ENCODE measurements at regions not wholly inside any gene's neighbourhood (a gene's known extent, or its start where the extent isn't known, plus 50 kb on each side); places are given as distances from the start of the nearest gene placed in this dataset.
"Not testable (repeated sequence)": the region's sequence is repeated elsewhere in the genome, so short reads cannot be mapped to it uniquely, and the experiment has no call there.

GRCh38 chr20:51931371-51931781 lies 129.1 kb upstream of the SALL4 start:
- intact Hi-C loops (cut with micrococcal nuclease; ENCODE audit: unreplicated experiment), result no loop called here
- ChIA-PET CTCF (ENCODE audit: unreplicated experiment) (no interaction called here), POLR2A (no interaction called here)
- H3K4me1 ChIP-seq (ENCODE audit: insufficient read depth, low read length, poor library complexity, severe bottlenecking), result no peaks in the 10 kb centered on the region
- no TSS peak for BruUV-seq (replicated peaks)
- no peaks in the 10 kb centered on the region for H3K9me3 ChIP-seq (ENCODE audit: low read length)
- H3K4me2 ChIP-seq (ENCODE audit: low read length), result no peak overlapping the region
- H3K9me2 ChIP-seq (ENCODE audit: insufficient read depth, low read length), result no peaks in the 10 kb centered on the region
- no peaks in the 10 kb centered on the region for H3K36me3 ChIP-seq (ENCODE audit: insufficient read depth, low read length)
- no peaks in the 10 kb centered on the region for H4K20me1 ChIP-seq (ENCODE audit: insufficient read depth, low read length)
- TF ChIP-seq CTCF (conservative IDR thresholded peaks at IDR 0.05; ENCODE audit: low read length), result no peak
- TF ChIP-seq EZH2phosphoT487 (IDR thresholded peaks at IDR 0.05; ENCODE audit: borderline replicate concordance, low read depth, low read length), result no peak
- no peak for DNase-seq (ENCODE audit: low spot score)
- no peak overlapping the region for H3K4me3 ChIP-seq (ENCODE audit: low read depth, low read length, poor library complexity, severe bottlenecking)
- H3K79me2 ChIP-seq (ENCODE audit: insufficient read depth, low read depth, low read length), result no peaks in the 10 kb centered on the region
- H2AFZ ChIP-seq (ENCODE audit: low read length), result no peak overlapping the region
- no peak overlapping the region for H3K27ac ChIP-seq (ENCODE audit: low read depth, low read length, poor library complexity, severe bottlenecking)

- intact Hi-C loops (cut with micrococcal nuclease; ENCODE audit: unreplicated experiment), result no loop called here
Observed at GRCh38 chr20:51930775-51931174, 128.5 kb upstream of the SALL4 start.

GRCh38 chr20:51928931-51929330 lies 126.6 kb upstream of the SALL4 start:
- Histone ChIP-seq H3K4me1 (ENCODE audit: insufficient read depth, low read length, poor library complexity, severe bottlenecking) (no peaks in the 10 kb centered on the region), H3K9me2 (ENCODE audit: insufficient read depth, low read length) (no peaks in the 10 kb centered on the region), H3K4me2 (ENCODE audit: low read length) (no peak overlapping the region), H3K36me3 (ENCODE audit: insufficient read depth, low read length) (no peaks in the 10 kb centered on the region), H3K79me2 (ENCODE audit: insufficient read depth, low read depth, low read length) (no peaks in the 10 kb centered on the region), H4K20me1 (ENCODE audit: insufficient read depth, low read length) (no peaks in the 10 kb centered on the region), H2AFZ (ENCODE audit: low read length) (no peak overlapping the region), H3K27ac (ENCODE audit: low read depth, low read length, poor library complexity, severe bottlenecking) (no peak overlapping the region), H3K9me3 (ENCODE audit: low read length) (no peaks in the 10 kb centered on the region), H3K4me3 (ENCODE audit: low read depth, low read length, poor library complexity, severe bottlenecking) (no peak overlapping the region)
- ChIA-PET CTCF (ENCODE audit: unreplicated experiment) (no interaction called here), POLR2A (interaction anchor here (0.6 to 0.7 kb wide), 2 partner anchors 144 to 332 kb away, joined by 3 to 5 read pairs; no protein-coding TSS in a partner anchor)
- no peak for TF ChIP-seq CTCF (conservative IDR thresholded peaks at IDR 0.05; ENCODE audit: low read length)
- TF ChIP-seq EZH2phosphoT487 (IDR thresholded peaks at IDR 0.05; ENCODE audit: borderline replicate concordance, low read depth, low read length), result no peak
- no peak for DNase-seq (ENCODE audit: low spot score)
- BruUV-seq (replicated peaks), result no TSS peak
- intact Hi-C loops (cut with micrococcal nuclease; ENCODE audit: unreplicated experiment), result no loop called here

More at GRCh38 chr20:51930775-51931174, 128.5 kb upstream of the SALL4 start:
- Histone ChIP-seq H3K9me3 (ENCODE audit: low read length) (no peaks in the 10 kb centered on the region), H2AFZ (ENCODE audit: low read length) (no peak overlapping the region), H3K27ac (ENCODE audit: low read depth, low read length, poor library complexity, severe bottlenecking) (no peak overlapping the region), H4K20me1 (ENCODE audit: insufficient read depth, low read length) (no peaks in the 10 kb centered on the region), H3K4me3 (ENCODE audit: low read depth, low read length, poor library complexity, severe bottlenecking) (no peak overlapping the region), H3K9me2 (ENCODE audit: insufficient read depth, low read length) (no peaks in the 10 kb centered on the region), H3K4me2 (ENCODE audit: low read length) (no peak overlapping the region), H3K79me2 (ENCODE audit: insufficient read depth, low read depth, low read length) (no peaks in the 10 kb centered on the region), H3K36me3 (ENCODE audit: insufficient read depth, low read length) (no peaks in the 10 kb centered on the region), H3K4me1 (ENCODE audit: insufficient read depth, low read length, poor library complexity, severe bottlenecking) (no peaks in the 10 kb centered on the region)
- DNase-seq (ENCODE audit: low spot score), result no peak
- TF ChIP-seq CTCF (conservative IDR thresholded peaks at IDR 0.05; ENCODE audit: low read length), result no peak
- TF ChIP-seq EZH2phosphoT487 (IDR thresholded peaks at IDR 0.05; ENCODE audit: borderline replicate concordance, low read depth, low read length), result no peak
- CTCF ChIA-PET (ENCODE audit: unreplicated experiment), result no interaction called here
- BruUV-seq (replicated peaks), result no TSS peak
- POLR2A ChIA-PET, result no interaction called here

- BruUV-seq (replicated peaks); DNase-seq (ENCODE audit: low spot score); H2AFZ ChIP-seq (ENCODE audit: low read length); H3K4me1 ChIP-seq (ENCODE audit: insufficient read depth, low read length, poor library complexity, severe bottlenecking); H4K20me1 ChIP-seq (ENCODE audit: insufficient read depth, low read length); H3K9me2 ChIP-seq (ENCODE audit: insufficient read depth, low read length); H3K4me3 ChIP-seq (ENCODE audit: low read depth, low read length, poor library complexity, severe bottlenecking); H3K4me2 ChIP-seq (ENCODE audit: low read length); intact Hi-C loops (cut with micrococcal nuclease; ENCODE audit: unreplicated experiment); CTCF ChIA-PET (ENCODE audit: unreplicated experiment); H3K79me2 ChIP-seq (ENCODE audit: insufficient read depth, low read depth, low read length); H3K9me3 ChIP-seq (ENCODE audit: low read length); H3K36me3 ChIP-seq (ENCODE audit: insufficient read depth, low read length); H3K27ac ChIP-seq (ENCODE audit: low read depth, low read length, poor library complexity, severe bottlenecking): not testable (repeated sequence)
- POLR2A ChIA-PET, result interaction anchor here (0.7 kb wide), 1 partner anchor 8 kb away, joined by 3 read pairs; no protein-coding TSS in a partner anchor
Observed at GRCh38 chr20:51927970-51928369, 125.6 kb upstream of the SALL4 start.
